Stimulated activated CD4-positive, alpha-beta T cell treated with anti-CD3 and anti-CD28 coated beads, Interleukin-15, amount 100 ng/mL, for 24 hours (primary cell): ENCODE measurements at regions not wholly inside any gene's neighbourhood (a gene's known extent, or its start where the extent isn't known, plus 50 kb on each side); places are given as distances from the start of the nearest gene placed in this dataset.
A peak's percentile ranks its signal among the peaks of the same experiment; 100 is the strongest.
"Not testable (repeated sequence)": the region's sequence is repeated elsewhere in the genome, so short reads cannot be mapped to it uniquely, and the experiment has no call there.

Source experiments
- DNase-seq: peaks from one replicate; pipeline ENCODE4 v3.0.0-alpha.2; 2020

DNA sequence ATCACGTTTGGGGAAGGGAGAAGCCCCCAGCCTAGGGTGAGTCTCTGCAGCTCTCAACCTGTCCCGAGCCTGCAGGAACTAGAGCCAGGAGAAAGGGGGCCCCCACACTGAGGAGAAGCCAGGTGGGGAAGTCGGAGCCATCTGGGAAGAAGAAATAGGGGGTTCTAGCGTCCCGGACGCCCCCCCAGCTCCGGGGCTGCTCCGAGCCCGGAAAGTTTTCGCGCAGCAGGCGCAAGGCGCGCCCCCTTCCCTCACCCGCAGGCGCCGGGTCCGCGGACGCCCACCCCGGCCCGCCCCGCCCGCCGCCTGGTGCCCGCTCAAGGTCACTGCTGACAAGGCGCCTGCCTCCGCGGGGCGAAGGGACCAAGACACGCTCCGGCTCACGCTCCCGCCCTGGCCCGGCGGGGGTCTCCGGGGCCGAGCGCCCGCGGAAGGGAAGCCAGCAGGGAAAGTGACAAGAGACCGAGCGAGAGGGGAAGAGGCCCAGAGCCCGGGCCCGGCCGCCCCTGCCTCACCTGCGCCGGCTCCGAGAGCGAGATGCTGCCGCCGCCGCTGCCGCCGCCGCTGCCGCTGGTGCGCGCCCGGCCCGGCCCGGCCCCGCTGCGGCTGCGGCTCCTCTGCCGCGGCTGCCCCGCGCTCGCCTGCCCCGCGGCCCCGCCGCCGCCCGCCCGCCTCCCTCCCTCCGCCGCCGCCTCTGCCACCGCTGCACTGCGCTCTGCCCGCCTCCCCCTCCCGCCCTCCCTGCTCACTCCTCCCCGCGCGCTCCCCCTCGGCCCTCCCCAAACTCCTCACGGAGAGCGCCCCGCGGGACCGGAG, 108.4 kb upstream of the SLC6A11 start:
- peak; percentile 18 for DNase-seq

DNA sequence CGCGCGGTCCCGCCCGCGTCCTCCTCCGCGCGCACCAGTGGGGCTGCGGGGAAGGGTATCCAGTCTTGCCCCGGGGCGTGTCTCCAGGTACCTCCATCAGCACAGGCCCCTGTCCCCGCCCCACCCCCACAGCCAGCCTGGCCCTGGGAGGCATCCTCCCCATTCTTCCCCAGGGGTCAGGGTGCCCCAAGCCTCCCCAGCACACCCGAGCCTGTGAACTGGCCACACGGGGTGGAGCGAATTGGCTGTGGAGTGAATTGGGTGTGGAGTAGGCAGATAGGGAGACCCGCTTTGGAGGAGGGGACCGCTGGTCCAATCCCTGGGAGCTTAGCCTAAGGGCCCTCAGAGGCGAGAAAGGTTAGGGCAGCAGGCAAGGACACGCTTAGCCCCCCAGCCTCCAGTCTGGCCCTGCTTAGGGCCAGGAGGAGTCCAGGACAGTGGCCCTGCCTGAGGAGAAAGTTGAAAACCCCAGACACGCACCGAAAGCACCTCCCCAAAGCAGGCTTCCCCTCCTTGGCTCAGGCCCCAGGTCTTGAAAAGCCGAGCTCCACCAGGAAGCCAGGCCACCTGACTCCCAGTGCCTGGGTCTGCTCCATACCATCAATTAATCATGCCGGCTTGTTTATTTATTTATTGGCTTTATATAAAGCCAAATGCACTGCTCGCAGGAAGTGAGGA, 107.7 kb upstream of the SLC6A11 start:
- no peak for DNase-seq

DNA sequence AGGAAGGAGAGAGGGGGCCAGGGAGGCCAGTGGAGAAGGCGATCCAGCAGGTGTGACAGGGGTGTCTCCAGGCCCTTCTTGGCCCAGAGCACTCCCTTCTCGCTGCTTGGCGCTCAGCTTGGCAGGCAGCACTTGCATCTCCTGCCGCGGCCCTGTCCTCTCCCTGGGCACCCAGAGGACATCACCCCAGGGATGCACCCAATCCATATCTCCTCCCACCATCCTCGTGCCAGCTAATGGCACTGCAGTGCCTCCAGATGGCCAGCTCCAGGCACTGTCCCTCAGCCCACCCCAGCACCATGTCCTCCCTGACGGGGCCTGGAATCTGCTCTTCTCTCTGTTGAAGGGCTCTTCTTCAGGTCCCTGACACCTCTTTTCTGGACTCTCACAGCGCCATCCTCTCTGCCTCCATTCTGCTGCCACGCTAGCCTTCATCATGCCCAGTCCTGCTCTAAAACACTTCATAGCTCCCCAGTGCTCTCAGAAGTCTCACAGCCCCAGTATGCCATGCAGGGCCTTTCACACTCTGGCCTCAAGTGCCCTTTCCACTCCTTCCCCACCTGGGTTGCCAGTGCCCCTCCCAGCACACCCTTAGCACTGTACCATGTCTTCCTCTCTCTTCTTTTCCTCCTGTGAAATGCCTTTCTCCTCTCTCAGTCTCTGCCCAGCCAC, 106.8 kb upstream of the SLC6A11 start:
- DNase-seq, result no peak

DNA sequence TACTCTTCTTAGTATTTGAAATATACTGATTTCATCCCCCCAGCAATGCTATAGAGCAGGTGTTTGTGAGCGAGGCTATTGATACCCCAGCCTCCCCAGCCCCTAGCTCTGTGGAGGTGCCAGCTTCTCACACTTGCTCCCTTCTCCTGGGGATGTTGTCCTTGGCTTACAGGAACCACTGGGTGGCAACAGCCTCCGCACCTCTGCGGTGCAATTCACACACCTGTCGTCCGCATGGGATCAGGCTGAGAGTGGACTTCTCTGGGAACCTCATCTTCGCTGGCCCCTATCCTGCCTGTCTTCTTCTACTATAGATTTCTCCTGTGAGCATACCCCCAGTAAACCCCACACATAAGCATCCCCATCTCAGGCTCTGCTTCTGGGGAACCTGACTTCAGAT, 103.9 kb upstream of the SLC6A11 start:
- no peak for DNase-seq

DNA sequence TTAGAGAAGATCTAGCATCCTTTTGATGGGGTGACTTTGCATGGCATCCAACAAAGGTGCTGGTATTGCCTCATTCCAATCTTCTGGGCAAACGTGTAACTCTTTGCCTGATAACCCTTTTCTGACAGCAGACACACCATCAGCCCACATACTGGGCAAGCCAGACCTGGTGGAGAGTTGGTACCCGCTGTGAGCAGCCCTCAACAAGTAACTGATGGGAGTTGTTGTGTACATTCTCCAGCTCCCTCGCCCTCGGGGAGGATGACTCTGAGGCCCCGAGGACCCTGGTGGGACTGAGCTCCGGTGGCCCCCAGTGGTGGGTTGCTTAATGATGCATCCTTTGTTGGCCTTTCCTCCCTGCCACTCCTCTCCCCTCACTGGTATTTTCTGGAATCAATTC, 102.4 kb upstream of the SLC6A11 start:
- no peak for DNase-seq

DNA sequence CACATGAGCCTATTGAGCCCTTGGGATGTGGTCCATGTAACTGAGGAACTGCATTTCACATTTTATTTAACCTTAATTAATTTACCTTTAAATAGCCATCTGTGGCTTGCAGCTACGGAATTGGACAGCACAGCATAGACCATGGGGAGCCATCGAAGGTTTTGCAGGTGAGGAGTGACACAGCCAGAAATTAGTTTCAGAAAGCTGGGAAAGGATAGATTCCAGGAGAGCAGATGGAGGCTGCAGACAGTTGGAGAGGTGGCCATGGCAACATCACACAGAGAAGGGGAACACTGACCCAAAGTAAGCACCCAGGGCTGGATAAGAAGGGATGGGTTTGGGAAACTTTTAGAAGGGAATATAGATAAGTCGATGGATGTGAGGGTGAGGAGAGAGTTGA, 100.1 kb upstream of the SLC6A11 start:
- no peak for DNase-seq

DNA sequence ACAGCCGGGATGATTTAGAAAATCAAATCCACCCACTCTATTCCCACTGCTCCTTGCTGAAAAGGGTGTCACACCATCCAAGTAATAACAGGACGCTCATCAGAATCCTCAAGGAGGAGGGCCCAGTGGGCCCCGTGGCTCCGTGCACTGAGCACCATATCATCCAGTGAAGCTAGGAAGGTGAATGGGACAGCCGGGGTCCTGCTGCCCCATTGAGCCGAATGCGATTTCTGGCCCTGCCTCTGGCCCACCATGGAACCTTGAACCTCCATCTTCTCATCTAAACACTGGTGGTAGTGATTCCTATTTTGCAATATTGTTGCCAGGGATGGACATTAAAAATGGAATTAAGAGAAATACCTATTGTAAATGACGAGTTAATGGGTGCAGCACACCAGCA, 99.1 kb upstream of the SLC6A11 start:
- no peak for DNase-seq

DNA sequence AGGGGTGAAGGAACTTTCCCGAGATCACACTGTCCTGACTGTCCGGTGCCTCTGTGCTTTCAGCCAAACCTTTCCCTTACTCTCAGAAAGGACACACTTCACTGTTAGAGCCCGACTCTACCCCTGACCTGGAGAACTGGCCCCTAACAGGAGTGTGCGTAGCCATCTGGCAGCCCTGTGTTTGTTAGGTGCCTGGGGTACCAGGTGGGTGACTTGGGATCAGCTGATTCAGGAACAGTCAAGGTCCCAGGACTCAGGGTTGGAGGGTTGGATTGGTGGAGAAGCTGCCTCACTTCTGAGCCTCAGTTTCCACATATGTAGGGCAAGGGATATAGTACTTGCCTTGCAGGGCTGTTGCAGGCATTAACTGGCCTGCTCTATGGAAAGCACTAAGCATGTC, 98.3 kb upstream of the SLC6A11 start:
- no peak for DNase-seq

DNA sequence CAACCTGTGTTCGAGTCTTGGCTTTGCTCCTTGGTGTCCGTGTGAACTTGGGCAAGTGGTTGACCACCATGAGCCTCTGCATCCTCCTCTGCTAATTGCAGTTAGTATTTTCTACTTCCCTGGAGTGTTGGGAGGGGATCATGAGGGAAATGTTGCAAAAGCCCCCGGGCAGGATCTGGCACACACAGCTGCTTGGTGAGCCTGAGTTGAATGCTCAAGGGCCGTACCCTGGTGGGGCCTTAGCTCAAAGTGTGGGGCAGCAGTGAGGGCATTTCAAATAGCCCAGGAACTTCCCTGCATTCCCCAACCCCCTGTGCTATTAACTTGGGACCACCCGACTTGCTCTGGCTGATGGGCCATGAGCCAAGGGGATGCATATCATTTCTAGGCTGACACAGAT, 94.9 kb upstream of the SLC6A11 start:
- DNase-seq, result no peak

DNA sequence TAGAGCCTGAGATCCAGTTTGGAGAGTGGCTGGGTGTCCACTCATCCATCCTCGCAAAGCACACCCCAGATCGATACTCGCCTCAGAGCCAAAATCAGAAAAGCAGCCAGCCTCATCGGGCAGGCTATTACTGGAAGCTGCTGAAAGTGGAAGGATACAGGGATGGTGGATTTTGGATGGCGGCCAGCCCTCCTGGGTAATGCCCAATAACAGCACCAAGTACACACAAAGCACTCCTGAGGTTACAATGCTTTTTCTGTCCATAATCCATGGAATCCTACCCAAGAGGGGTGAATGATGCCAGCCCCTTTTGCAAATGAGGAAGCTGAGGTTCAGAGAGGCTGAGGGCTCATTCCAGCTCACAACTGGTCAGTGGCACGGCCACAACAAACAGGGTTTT, 93.1 kb upstream of the SLC6A11 start:
- no peak for DNase-seq

DNA sequence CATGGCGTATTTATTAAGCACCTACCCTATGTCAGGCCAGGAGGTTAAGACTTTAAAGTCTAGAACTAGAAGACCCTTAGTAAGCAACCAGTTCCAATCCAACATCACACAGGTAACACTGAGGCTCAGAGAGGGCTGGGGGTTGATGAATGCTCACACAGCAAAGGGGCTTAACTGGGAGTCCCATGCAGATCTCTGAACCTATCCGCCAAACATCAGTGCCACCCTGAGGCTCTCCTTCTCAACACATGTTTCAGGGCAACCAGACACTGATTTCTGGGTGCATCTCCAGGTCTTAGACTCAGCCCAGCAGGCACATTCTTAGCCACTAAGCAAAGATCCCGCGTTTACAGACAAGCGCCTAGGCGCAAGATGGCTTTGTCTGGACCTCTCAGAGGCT, 92.0 kb upstream of the SLC6A11 start:
- DNase-seq, result no peak

DNA sequence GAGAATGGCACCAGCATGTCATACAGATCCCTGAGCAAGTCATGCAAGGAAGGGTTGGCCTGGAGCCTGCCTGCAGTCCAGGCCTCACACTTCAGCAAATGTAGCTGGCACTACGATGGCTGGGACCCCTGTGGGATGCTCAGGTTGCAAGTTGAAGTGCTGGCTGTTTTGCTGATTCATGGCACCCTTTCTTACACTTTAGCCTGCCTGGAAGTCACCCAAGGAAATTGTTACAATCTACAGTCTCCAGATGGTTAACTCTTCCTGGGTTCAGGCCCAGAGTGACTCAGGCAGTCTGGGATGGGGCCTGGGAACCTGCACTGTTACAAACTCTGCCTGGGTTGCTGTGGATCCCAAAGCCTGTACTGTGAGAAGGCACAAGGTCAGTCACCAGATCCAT, 91.0 kb upstream of the SLC6A11 start:
- DNase-seq, result no peak

DNA sequence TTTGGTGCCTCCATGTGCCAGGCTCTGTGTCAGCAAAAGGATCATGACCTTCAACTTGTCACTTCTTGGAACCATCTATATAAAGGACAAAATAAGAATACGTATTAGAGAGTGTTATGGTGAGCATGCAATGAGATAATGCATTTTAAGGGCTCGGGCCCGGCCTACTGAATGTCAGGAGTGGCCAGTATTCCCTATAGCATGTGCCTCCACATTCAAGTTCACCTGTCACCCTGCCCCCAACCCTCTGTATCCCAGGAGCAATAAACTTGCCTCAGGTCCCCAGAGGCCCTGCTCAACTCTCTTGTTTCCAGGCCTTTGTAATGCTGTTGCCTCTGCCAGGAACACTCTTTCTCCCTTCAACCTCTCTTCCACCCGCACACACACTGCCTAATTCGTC, 90.2 kb upstream of the SLC6A11 start:
- no peak for DNase-seq

DNA sequence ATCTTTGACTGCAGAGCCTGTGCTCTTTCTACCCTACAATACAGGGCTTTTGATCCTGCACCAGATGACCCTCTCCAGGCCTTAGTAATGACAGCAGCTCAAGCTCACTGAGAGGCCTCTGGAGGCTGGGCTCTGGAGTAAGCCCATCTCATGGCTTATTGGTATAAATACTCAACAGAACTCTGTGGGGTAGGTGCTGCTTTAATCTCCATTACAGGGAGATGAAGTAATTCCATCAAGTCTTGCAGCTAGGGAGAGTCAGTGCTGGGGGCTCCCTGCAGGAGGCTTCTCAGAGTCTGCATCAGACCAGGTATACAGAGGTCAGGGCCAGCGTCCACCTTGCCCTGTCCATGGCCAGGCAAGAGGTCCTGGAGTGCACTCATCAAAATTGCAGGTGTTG, 89.2 kb upstream of the SLC6A11 start:
- DNase-seq, result no peak

DNA sequence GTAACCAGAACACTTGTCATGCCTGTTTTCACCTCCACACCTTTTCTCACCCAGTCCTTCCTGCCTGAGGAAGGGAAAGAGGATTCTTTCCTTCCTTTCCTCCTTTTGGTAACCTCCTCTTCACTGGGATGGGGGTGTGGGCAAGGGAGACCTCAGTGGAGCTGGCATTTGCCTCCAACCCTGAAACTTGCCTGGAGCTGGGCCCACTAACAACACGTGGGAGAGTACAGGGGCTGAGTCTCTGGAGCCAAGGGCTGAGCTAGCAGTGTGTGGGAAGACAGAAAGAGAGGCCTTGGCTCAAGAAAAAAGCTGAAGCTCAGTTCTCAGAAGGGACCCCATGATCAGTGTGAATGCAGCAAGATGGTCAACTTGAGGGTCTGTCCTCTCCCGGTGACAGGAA, 86.6 kb upstream of the SLC6A11 start:
- DNase-seq, result no peak

DNA sequence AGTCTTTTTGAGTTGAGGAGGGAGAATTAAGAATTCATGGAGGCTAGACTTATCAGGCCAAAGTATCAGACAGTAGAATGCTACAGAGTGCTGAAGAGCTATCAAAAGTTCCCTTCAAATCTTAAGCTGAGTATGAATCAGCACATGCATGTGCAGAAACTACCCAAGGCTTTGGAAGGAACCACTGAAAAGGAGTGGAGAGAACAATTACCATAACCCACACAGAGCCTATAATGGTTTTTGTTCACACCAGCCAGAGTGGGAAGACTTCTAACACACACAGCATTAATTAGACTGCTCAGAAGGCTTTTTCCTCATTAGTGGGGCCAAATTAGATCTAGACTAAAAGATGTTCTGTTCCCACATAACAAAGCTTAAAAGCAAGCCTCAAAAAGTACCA, 83.7 kb upstream of the SLC6A11 start:
- no peak for DNase-seq

DNA sequence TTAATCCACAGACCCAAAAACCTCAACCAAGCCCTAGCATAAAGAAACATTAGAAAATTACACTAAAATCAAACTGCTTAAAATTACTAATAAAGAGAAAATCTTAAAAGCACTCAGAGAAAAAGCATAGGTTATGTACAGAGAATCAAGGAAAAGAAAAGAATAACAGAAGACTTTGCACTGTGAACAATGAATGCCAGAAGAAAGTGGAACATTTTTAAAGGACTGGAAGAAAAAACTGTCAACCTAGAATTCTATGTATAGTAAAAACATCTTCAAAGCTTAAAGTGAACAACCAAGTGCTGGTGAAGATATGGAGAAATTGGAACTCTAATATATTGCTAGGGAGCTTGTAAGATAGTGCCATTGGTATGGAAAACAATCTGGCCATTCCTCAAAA, 82.7 kb upstream of the SLC6A11 start:
- no peak for DNase-seq

DNA sequence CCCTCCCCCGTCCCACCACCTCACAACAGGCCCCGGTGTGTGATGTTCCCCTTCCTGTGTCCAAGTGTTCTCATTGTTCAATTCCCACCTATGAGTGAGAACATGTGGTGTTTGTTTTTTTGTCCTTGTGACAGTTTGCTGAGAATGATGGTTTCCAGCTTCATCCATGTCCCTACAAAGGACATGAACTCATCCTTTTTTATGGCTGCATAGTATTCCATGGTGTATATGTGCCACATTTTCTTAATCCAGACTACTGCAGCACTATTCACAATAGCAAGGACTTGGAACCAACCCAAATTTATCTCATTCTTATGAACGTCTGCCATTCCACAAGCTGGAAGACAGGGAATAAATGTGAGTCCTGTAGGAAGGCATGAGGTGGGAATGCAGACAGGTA, 79.6 kb upstream of the SLC6A11 start:
- not testable (repeated sequence) for DNase-seq

DNA sequence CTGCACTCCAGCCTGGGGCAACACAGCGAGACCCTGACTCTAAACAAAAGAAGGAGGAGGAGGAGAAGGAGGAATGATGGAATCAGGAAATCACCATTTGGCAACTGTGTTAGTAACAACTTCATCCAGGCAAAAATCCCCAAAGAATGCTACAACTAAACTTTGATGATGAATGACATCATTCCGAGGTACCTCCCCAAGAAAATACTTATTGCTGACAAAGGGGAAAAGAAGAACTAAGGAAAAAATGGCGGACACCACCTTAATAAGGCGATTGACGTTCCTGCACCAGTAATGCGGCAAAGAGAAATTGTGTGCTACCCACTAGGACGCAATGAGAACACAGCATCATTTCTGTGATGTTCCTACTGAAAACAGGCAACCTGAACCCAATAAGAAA, 78.2 kb upstream of the SLC6A11 start:
- no peak for DNase-seq

DNA sequence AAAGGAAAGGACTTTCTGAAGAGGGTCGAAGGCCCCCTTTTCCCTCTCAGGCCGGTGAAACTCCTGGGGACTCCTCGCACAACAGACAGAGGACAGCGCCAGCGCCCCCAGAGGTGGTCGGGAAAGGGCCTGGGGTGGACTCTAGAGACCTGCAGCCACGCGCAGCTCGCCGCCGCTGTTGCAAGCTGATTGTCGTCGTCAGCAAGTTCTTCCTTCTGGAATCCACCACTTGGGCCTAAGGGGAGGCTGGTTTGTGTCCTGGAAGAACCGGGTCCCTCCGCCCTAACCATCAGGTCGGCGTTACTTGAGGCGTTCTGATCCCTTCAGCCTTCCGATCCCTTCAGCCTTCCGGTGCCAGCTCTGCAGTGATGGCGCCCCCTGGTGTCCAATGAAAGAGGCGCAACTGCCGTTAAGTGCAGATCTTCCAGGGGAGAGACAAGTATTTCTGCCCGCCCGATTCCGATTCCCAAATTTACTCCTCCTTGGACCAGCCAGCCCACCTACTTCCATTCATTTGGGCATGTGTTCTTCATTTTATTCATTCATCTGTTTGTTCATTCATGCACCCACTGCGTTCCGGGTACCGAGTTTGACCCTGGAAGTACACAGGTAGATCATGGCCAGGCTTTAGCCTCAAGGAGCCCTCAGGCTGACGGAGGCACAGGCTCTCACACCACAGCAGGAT, 77.2 kb upstream of the SLC6A11 start:
- peak; percentile 82 for DNase-seq

DNA sequence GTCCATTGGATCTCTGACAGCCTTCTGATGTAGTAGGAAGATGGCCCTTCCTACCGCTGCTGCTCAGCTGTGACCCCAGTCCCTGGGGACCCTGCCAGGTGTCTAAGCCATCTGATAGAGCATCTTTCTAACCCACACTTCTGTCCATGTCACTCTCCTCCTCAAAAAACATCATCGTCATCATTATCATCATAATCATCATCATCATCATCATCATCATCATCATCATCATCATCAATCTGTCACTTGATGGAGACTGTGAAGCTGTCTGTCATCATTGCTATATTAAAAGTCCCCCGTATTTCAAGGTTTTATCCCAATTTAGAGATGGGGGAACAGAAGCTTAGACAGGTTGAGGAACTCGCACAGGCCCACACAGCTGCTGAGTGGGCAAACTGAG, 75.1 kb upstream of the SLC6A11 start:
- no peak for DNase-seq

DNA sequence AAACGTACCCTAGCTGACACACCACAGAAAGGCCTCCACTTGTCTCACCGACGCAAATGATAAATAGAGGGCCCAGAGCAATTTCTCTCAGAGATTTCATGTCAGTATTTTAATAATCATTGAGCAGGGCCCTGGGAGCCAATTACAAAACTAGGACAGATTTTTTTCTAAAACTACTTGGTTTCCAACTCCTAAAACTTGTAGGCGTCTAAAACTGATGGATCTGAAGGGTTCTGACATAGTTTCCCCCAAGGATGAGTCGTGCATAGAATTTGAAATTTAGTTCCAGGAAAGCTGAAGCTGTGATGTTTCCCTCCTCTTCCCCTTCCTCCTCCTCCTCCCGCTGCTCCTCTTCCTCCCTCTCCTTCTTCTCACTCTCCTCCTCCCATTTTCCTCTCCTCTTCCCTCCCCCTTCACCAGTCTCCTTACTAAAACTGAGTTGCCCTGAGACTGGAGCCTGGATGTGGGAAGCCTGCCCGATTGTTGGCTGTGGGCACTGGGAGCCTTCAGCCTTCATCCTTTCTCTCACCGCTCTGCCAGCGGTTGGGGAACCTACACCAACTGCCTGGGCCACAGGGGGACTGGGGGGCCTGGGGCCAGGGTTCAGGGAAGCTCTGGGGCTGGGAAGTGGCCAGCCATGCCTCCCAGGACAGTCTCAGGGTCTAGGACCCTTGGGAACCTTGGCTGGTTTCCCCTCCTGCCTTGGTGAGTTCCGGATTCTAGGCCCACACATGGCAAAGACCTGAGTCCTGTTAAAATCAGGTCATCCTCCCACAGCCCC, 73.9 kb upstream of the SLC6A11 start:
- DNase-seq, result no peak
